GM12891 (cell line): ENCODE measurements at regions not wholly inside any gene's neighbourhood (a gene's known extent, or its start where the extent isn't known, plus 50 kb on each side); places are given as distances from the start of the nearest gene placed in this dataset.

ENCODE experiments used
- POLR2A ChIP-seq: IDR thresholded peaks from 2 replicates; pipeline ENCODE4 v1.6.1; 2011; ENCODE audit warnings: low read depth, low read length, control low read depth
- TAF1 ChIP-seq: IDR thresholded peaks from 2 replicates; pipeline ENCODE4 v1.6.1; 2011; ENCODE audit warnings: low read depth, low read length, control low read depth

- TF ChIP-seq POLR2A (no peak), TAF1 (no peak)
These were observed 591.4 kb downstream of the CD109 start for GRCh38 chr6:74287441-74287840.
